Mesendoderm (in vitro differentiated cells): ENCODE measurements at regions not wholly inside any gene's neighbourhood (a gene's known extent, or its start where the extent isn't known, plus 50 kb on each side); places are given as distances from the start of the nearest gene placed in this dataset.
"Not testable (repeated sequence)": the region's sequence is repeated elsewhere in the genome, so short reads cannot be mapped to it uniquely, and the experiment has no call there.

Experiments used
- DNase-seq: peaks from one replicate; pipeline ENCODE4 v3.0.0; 2013
- H2AK5ac ChIP-seq: 2 replicates; pipeline ENCODE4 v1.6.1; 2013; ENCODE audit warnings: low read length, inconsistent platforms
- H2BK120ac ChIP-seq: 2 replicates; pipeline ENCODE4 v1.6.1; 2013; ENCODE audit warnings: low read depth, mild to moderate bottlenecking, low read length, moderate library complexity, mixed read lengths
- H2BK15ac ChIP-seq: replicated peaks from 2 replicates; pipeline ENCODE4 v1.6.1; 2013; ENCODE audit warnings: low read depth, mild to moderate bottlenecking, moderate library complexity
- H2BK5ac ChIP-seq: 2 replicates; pipeline ENCODE4 v1.6.1; 2013; ENCODE audit warnings: low read length, inconsistent platforms
- H3K18ac ChIP-seq: 2 replicates; pipeline ENCODE4 v1.6.1; 2013; ENCODE audit warnings: mild to moderate bottlenecking, low read length, mixed read lengths
- H3K23ac ChIP-seq: one replicate; pipeline ENCODE4 v1.6.1; 2013; ENCODE audit warnings: low read length
- H3K27ac ChIP-seq: 2 replicates; pipeline ENCODE4 v1.5.1; 2013; ENCODE audit warnings: low read depth, mild to moderate bottlenecking, inconsistent platforms, low read length, moderate library complexity
- H3K27me3 ChIP-seq: 2 replicates; pipeline ENCODE4 v1.6.1; 2013; ENCODE audit warnings: low read length, control low read depth, mild to moderate bottlenecking, inconsistent platforms; ENCODE audit not compliant: insufficient read depth, poor library complexity
- H3K36me3 ChIP-seq: 2 replicates; pipeline ENCODE4 v1.6.1; 2013; ENCODE audit warnings: low read length, inconsistent platforms; ENCODE audit not compliant: control insufficient read depth, insufficient read depth
- H3K4ac ChIP-seq: one replicate; pipeline ENCODE4 v1.6.1; 2013; ENCODE audit warnings: low read depth, mild to moderate bottlenecking, low read length, moderate library complexity
- H3K4me1 ChIP-seq: 2 replicates; pipeline ENCODE4 v1.6.1; 2013; ENCODE audit warnings: low read depth, low read length, inconsistent platforms; ENCODE audit not compliant: control insufficient read depth
- H3K4me2 ChIP-seq: 2 replicates; pipeline ENCODE4 v1.6.1; 2013; ENCODE audit warnings: low read length
- H3K4me3 ChIP-seq: 2 replicates; pipeline ENCODE4 v1.5.1; 2013; ENCODE audit warnings: mild to moderate bottlenecking, low read length
- H3K56ac ChIP-seq: one replicate; pipeline ENCODE4 v1.6.1; 2013; ENCODE audit warnings: low read length
- H3K79me1 ChIP-seq: 2 replicates; pipeline ENCODE4 v1.6.1; 2013; ENCODE audit warnings: low read length, inconsistent platforms
- H3K79me2 ChIP-seq: 2 replicates; pipeline ENCODE4 v1.6.1; 2013; ENCODE audit warnings: mild to moderate bottlenecking, low read length; ENCODE audit not compliant: control insufficient read depth, insufficient read depth
- H3K9ac ChIP-seq: 2 replicates; pipeline ENCODE4 v1.6.1; 2013; ENCODE audit warnings: low read length, inconsistent platforms
- H4K5ac ChIP-seq: one replicate; pipeline ENCODE4 v1.6.1; 2013; ENCODE audit warnings: low read length
- H4K8ac ChIP-seq: one replicate; pipeline ENCODE4 v1.6.1; 2013; ENCODE audit warnings: low read depth, mild to moderate bottlenecking, control low read depth, low read length, moderate library complexity
- WGBS: extraction: QIAGEN DNeasy Blood & Tissue Kit; methylation state at CpG from one replicate; pipeline ENCODE4 v1.1.7; 2013; ENCODE audit warnings: low lambda C conversion rate, missing lambda C conversion rate; ENCODE audit not compliant: insufficient coverage; ENCODE audit errors: extremely low coverage; 5-methylcytosine and 5-hydroxymethylcytosine counted together

DNA sequence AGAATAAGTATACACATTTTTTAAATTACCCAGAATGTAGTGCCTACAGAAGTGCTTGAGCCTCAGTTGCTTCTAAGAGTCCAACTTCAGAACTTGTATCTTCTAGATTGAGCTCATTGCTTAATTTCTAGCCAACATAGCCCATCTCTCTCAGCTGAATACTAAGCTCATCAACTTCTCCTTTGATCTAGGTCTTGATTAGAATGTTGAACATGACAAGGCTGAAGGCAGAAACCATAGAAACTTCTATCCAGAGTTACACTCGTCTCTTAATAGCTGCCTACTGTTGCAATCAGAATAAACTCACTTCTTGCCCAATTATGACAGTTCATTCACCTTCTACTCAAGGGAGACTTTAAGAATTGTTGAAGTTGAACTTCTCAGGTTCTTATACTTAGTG is 327.3 kb upstream of the THBS1 start:
- WGBS, result no CpG with 5 or more reads among the region's 1 CpG
- Histone ChIP-seq H2AK5ac (no peak overlapping the region), H3K4ac (no peak overlapping the region), H3K4me3 (no peak overlapping the region), H3K4me2 (no peak overlapping the region), H2BK15ac (no peak overlapping the region), H3K79me2 (no peaks in the 10 kb centered on the region), H3K23ac (no peak overlapping the region), H3K27me3 (no peaks in the 10 kb centered on the region), H3K18ac (no peak overlapping the region), H3K27ac (no peak overlapping the region), H3K4me1 (no peaks in the 10 kb centered on the region), H4K5ac (no peak overlapping the region), H3K56ac (no peak overlapping the region), H3K9ac (no peak overlapping the region), H3K36me3 (no peaks in the 10 kb centered on the region), H4K8ac (no peak overlapping the region), H2BK120ac (no peak overlapping the region), H3K79me1 (no peaks in the 10 kb centered on the region), H2BK5ac (no peak overlapping the region)
- DNase-seq, result no peak

GRCh38 chr15:39254181-39254580 is 326.7 kb upstream of the THBS1 start:
- Histone ChIP-seq H3K9ac (no peak overlapping the region), H4K5ac (no peak overlapping the region), H3K4me1 (no peaks in the 10 kb centered on the region), H4K8ac (no peak overlapping the region), H3K79me1 (no peaks in the 10 kb centered on the region), H3K56ac (no peak overlapping the region), H2BK5ac (no peak overlapping the region), H3K4me3 (no peak overlapping the region), H3K36me3 (no peaks in the 10 kb centered on the region), H2BK120ac (no peak overlapping the region), H2AK5ac (no peak overlapping the region), H3K18ac (no peak overlapping the region), H3K27me3 (no peaks in the 10 kb centered on the region), H3K23ac (no peak overlapping the region), H3K27ac (no peak overlapping the region), H3K4ac (no peak overlapping the region), H2BK15ac (no peak overlapping the region), H3K4me2 (no peak overlapping the region), H3K79me2 (no peaks in the 10 kb centered on the region)
- no CpG with 5 or more reads among the region's 4 CpGs for WGBS
- DNase-seq, result no peak

- Histone ChIP-seq H3K9ac (no peak overlapping the region), H2AK5ac (no peak overlapping the region), H3K27me3 (no peaks in the 10 kb centered on the region), H2BK120ac (no peak overlapping the region), H3K23ac (no peak overlapping the region), H3K79me2 (no peaks in the 10 kb centered on the region), H3K27ac (no peak overlapping the region), H3K56ac (no peak overlapping the region), H4K8ac (no peak overlapping the region), H3K36me3 (no peaks in the 10 kb centered on the region), H3K79me1 (no peaks in the 10 kb centered on the region), H2BK5ac (no peak overlapping the region), H3K4me3 (no peak overlapping the region), H2BK15ac (no peak overlapping the region), H3K4ac (no peak overlapping the region), H3K4me2 (no peak overlapping the region), H4K5ac (no peak overlapping the region), H3K18ac (no peak overlapping the region), H3K4me1 (no peaks in the 10 kb centered on the region)
- no peak for DNase-seq
- no CpG with 5 or more reads among the region's 7 CpGs for WGBS
These were observed 325.1 kb upstream of the THBS1 start for GRCh38 chr15:39255760-39256159.

GRCh38 chr15:39260391-39260790 is 320.5 kb upstream of the THBS1 start:
- no CpG with 5 or more reads among the region's 1 CpG for WGBS

GRCh38 chr15:39260791-39261190 is 320.1 kb upstream of the THBS1 start:
- Histone ChIP-seq H2BK5ac (no peak overlapping the region), H4K8ac (no peak overlapping the region), H3K36me3 (no peaks in the 10 kb centered on the region), H3K4ac (no peak overlapping the region), H3K4me2 (no peak overlapping the region), H2BK120ac (no peak overlapping the region), H3K4me3 (no peak overlapping the region), H3K79me2 (no peaks in the 10 kb centered on the region), H3K56ac (no peak overlapping the region), H3K79me1 (no peaks in the 10 kb centered on the region), H3K18ac (no peak overlapping the region), H3K27ac (no peak overlapping the region), H4K5ac (no peak overlapping the region), H2BK15ac (no peak overlapping the region), H2AK5ac (no peak overlapping the region), H3K27me3 (no peaks in the 10 kb centered on the region), H3K9ac (no peak overlapping the region), H3K23ac (no peak overlapping the region), H3K4me1 (no peaks in the 10 kb centered on the region)
- DNase-seq, result no peak

More at GRCh38 chr15:39260391-39260790, 320.5 kb upstream of the THBS1 start:
- Histone ChIP-seq H4K8ac (no peak overlapping the region), H3K27ac (no peak overlapping the region), H2AK5ac (no peak overlapping the region), H3K4me2 (no peak overlapping the region), H3K79me1 (no peaks in the 10 kb centered on the region), H3K36me3 (no peaks in the 10 kb centered on the region), H3K79me2 (no peaks in the 10 kb centered on the region), H3K18ac (no peak overlapping the region), H3K56ac (no peak overlapping the region), H2BK120ac (no peak overlapping the region), H3K27me3 (no peaks in the 10 kb centered on the region), H4K5ac (no peak overlapping the region), H2BK15ac (no peak overlapping the region), H3K4me3 (no peak overlapping the region), H2BK5ac (no peak overlapping the region), H3K9ac (no peak overlapping the region), H3K4ac (no peak overlapping the region), H3K4me1 (no peaks in the 10 kb centered on the region), H3K23ac (no peak overlapping the region)
- DNase-seq, result no peak

- not testable (repeated sequence) for H3K56ac ChIP-seq, H3K36me3 ChIP-seq, H3K23ac ChIP-seq, DNase-seq, H3K9ac ChIP-seq, H3K18ac ChIP-seq, H3K4ac ChIP-seq, H3K27me3 ChIP-seq, H3K79me2 ChIP-seq, H3K4me2 ChIP-seq, H4K5ac ChIP-seq, H2BK5ac ChIP-seq, H3K27ac ChIP-seq, H3K4me1 ChIP-seq, H2BK15ac ChIP-seq, H2AK5ac ChIP-seq, H3K4me3 ChIP-seq, H3K79me1 ChIP-seq, H4K8ac ChIP-seq, H2BK120ac ChIP-seq
- WGBS, result no CpG with 5 or more reads among the region's 4 CpGs
These were observed 319.3 kb upstream of the THBS1 start for GRCh38 chr15:39261397-39262183.
